Naive thymus-derived CD8-positive, alpha-beta T cell (primary cell): ENCODE measurements at regions not wholly inside any gene's neighbourhood (a gene's known extent, or its start where the extent isn't known, plus 50 kb on each side); places are given as distances from the start of the nearest gene placed in this dataset.

Experiments
- ATAC-seq, 2 donors: fragments of 150-1000 bp; cut with Tn5 transposase in 1 of 2; sonication (Bioruptor Pico), chemical (Tn5 transposase) in 1 of 2; 1 replicate in 1 of 2; 2 replicates in 1 of 2; pipeline ENCODE4 v1.10.0; 2021; ENCODE audit warnings: mild to moderate bottlenecking in 2 of 2, moderate library complexity in 2 of 2
- POLR2A ChIA-PET: fragments of 350-600 bp; sonication (Branson Sonifier 250); formaldehyde crosslinking; loops from one replicate; lab custom pipeline; 2021; ENCODE audit warnings: antibody characterized with exemption; lab: Charles Lee
- DNase-seq, 10 donors: peaks; one replicate each; pipeline versions ENCODE4 v3.0.0 to v3.0.0-alpha.2; 2020 to 2022
- H3K27ac Mint-ChIP-seq, 10 donors: one replicate each; pipeline ENCODE4 v1.8.0; 2020 to 2022; ENCODE audit warnings: mild to moderate bottlenecking in 10 of 10, mixed read lengths in 10 of 10, moderate library complexity in 4 of 10, inconsistent platforms in 1 of 10
- H3K27me3 Mint-ChIP-seq, 5 donors: one replicate each; pipeline ENCODE4 v1.8.0; 2021 to 2022; ENCODE audit warnings: mixed read lengths in 5 of 5
- H3K36me3 Mint-ChIP-seq, 3 donors: one replicate each; pipeline ENCODE4 v1.8.0; 2020 to 2022; ENCODE audit warnings: mixed read lengths in 3 of 3, mild to moderate bottlenecking in 2 of 3, inconsistent platforms in 1 of 3
- H3K4me1 Mint-ChIP-seq, 4 donors: one replicate each; pipeline ENCODE4 v1.8.0; 2021 to 2022; ENCODE audit warnings: mixed read lengths in 4 of 4
- H3K4me3 Mint-ChIP-seq, 10 donors: one replicate each; pipeline ENCODE4 v1.8.0; 2020 to 2022; ENCODE audit warnings: mild to moderate bottlenecking in 10 of 10, mixed read lengths in 10 of 10, moderate library complexity in 6 of 10, inconsistent platforms in 1 of 10
- H3K9me3 Mint-ChIP-seq, 9 donors: one replicate each; pipeline ENCODE4 v1.8.0; 2020 to 2022; ENCODE audit warnings: mixed read lengths in 9 of 9, mild to moderate bottlenecking in 3 of 9, inconsistent platforms in 1 of 9, moderate library complexity in 1 of 9

- Mint-ChIP-seq H3K27ac (peak overlapping the region; percentile 45 to 98 (median 84)), H3K4me1 (peaks cover 11 to 37% (median 30%) of the 10 kb centered on the region in 4 donors), H3K9me3 (no peaks in the 10 kb centered on the region), H3K27me3 (no peaks in the 10 kb centered on the region), H3K36me3 (peaks cover 2 to 35% (median 4%) of the 10 kb centered on the region in 3 donors), H3K4me3 (peak overlapping the region in 2 of 10 donors; percentile 25 to 71)
- ATAC-seq (no peak), DNase-seq (no peak)
- POLR2A ChIA-PET, result interaction anchor here (2.2 kb wide), 1 partner anchor 646 kb away, joined by 7 read pairs; the partner anchor contains the start of gene KLF5
Observed at GRCh38 chr13:73704587-73704986, 429.6 kb downstream of the KLF12 start.

GRCh38 chr13:73703606-73704005 is 430.6 kb downstream of the KLF12 start:
- Mint-ChIP-seq H3K36me3 (peaks cover 4 to 35% (median 5%) of the 10 kb centered on the region in 3 donors), H3K9me3 (no peaks in the 10 kb centered on the region), H3K4me3 (peak overlapping the region in 5 of 10 donors; percentile 16 to 71 (median 46)), H3K4me1 (peaks cover 13 to 43% (median 37%) of the 10 kb centered on the region in 4 donors), H3K27me3 (no peaks in the 10 kb centered on the region), H3K27ac (peak overlapping the region in 9 of 10 donors; percentile 14 to 98 (median 96))
- no peak for DNase-seq
- no peak for ATAC-seq
- POLR2A ChIA-PET, result interaction anchor here (1.0 to 2.2 kb wide), 3 partner anchors 39 to 645 kb away, joined by 3 to 7 read pairs (median 5); partner anchors contain the start of gene KLF5

DNA sequence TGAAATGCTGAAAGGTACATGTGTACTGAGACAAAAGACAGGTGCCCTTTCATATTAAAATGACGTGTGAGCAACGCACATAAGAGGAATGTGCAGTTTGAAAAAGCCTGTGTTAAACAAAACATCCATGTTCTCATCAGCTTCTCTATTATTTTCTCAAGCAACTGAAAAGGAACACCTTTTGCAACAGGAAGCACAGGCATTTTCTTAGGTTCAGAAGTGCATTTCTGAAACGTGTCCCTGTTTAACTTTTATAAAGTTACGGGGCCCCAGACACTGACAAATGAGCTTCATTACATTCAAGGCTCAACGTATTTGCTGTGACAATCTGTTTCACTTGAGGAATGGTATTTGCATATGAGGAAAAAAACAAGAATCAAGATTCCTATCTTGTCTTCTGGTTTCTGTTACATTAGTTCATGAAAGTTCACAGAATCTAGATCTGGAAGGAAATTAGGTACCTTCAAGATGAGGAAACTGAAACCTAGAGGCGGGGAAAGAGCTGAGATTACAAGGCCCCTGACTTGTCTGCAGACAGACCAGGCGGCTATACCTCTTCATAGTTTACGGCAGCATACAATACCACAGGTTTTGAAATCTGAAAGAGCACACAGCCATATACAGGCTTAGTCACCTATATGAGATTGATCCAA is 431.7 kb downstream of the KLF12 start:
- peak overlapping the region; percentile 87 to 98 (median 96) for H3K27ac Mint-ChIP-seq
- H3K9me3 Mint-ChIP-seq, result no peaks in the 10 kb centered on the region
- ATAC-seq, result peak; percentile 87 to 94
- H3K36me3 Mint-ChIP-seq, result peaks cover 5 to 33% (median 8%) of the 10 kb centered on the region in 3 donors
- peaks cover 16 to 46% (median 40%) of the 10 kb centered on the region in 4 donors for H3K4me1 Mint-ChIP-seq
- H3K27me3 Mint-ChIP-seq, result no peaks in the 10 kb centered on the region
- DNase-seq, result peak in 7 of 10 donors; percentile 19 to 72 (median 60)
- POLR2A ChIA-PET, result interaction anchor here (1.6 to 2.2 kb wide), 2 partner anchors 63 to 644 kb away, joined by 5 to 7 read pairs; partner anchors contain the start of gene KLF5
- peak overlapping the region; percentile 60 to 87 (median 78) for H3K4me3 Mint-ChIP-seq

DNA sequence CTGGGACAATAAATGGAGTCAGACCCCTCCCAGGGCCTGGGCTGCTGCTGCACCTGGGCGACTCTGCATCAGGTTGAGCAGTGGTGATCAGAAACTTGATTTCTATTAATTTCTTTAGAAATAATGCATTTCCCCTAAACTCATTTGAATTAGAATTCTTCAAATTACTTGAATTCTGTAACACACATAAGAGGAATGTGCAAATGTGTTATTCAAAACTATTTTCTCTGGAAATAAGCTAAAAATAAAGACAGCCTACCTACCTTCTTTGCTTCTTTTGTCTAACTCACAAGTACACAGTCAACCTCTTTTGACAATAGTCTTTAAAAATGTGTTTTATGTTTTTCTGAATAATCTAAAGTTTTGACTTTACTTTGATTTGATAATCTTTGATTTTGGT is 433.0 kb downstream of the KLF12 start:
- peaks cover 5 to 34% (median 10%) of the 10 kb centered on the region in 3 donors for H3K36me3 Mint-ChIP-seq
- POLR2A ChIA-PET, result no interaction called here

GRCh38 chr13:73698859-73699258 is 435.3 kb downstream of the KLF12 start:
- no peak for DNase-seq
- peak overlapping the region in 4 of 10 donors; percentile 25 to 89 (median 30) for H3K27ac Mint-ChIP-seq
- peak overlapping the region in 1 of 10 donors; percentile 33 for H3K4me3 Mint-ChIP-seq
- H3K36me3 Mint-ChIP-seq, result peaks cover 11 to 48% (median 28%) of the 10 kb centered on the region in 3 donors
- no peaks in the 10 kb centered on the region for H3K27me3 Mint-ChIP-seq
- no peak for ATAC-seq
- no peaks in the 10 kb centered on the region for H3K9me3 Mint-ChIP-seq
- POLR2A ChIA-PET, result no interaction called here
- peaks cover 10 to 39% (median 33%) of the 10 kb centered on the region in 4 donors for H3K4me1 Mint-ChIP-seq

More for the DNA sequence above, 433.0 kb downstream of the KLF12 start:
- H3K4me1 Mint-ChIP-seq, result peaks cover 17 to 48% (median 41%) of the 10 kb centered on the region in 4 donors
- no peaks in the 10 kb centered on the region for H3K27me3 Mint-ChIP-seq
- no peak overlapping the region for H3K4me3 Mint-ChIP-seq
- DNase-seq (no peak), ATAC-seq (no peak)
- no peaks in the 10 kb centered on the region for H3K9me3 Mint-ChIP-seq
- peak overlapping the region in 7 of 10 donors; percentile 73 to 98 (median 96) for H3K27ac Mint-ChIP-seq

GRCh38 chr13:73697166-73697565 is 437.0 kb downstream of the KLF12 start:
- peaks cover 11 to 62% (median 41%) of the 10 kb centered on the region in 3 donors for H3K36me3 Mint-ChIP-seq
- ATAC-seq, result no peak
- H3K4me3 Mint-ChIP-seq, result no peak overlapping the region
- no peaks in the 10 kb centered on the region for H3K9me3 Mint-ChIP-seq
- H3K27me3 Mint-ChIP-seq, result no peaks in the 10 kb centered on the region
- POLR2A ChIA-PET, result interaction anchor here (0.6 kb wide), 1 partner anchor 112 kb away, joined by 3 read pairs; no protein-coding TSS in a partner anchor
- no peak for DNase-seq
- peak overlapping the region in 3 of 10 donors; percentile 47 to 89 (median 88) for H3K27ac Mint-ChIP-seq
- peaks cover 8 to 24% (median 20%) of the 10 kb centered on the region in 4 donors for H3K4me1 Mint-ChIP-seq

DNA sequence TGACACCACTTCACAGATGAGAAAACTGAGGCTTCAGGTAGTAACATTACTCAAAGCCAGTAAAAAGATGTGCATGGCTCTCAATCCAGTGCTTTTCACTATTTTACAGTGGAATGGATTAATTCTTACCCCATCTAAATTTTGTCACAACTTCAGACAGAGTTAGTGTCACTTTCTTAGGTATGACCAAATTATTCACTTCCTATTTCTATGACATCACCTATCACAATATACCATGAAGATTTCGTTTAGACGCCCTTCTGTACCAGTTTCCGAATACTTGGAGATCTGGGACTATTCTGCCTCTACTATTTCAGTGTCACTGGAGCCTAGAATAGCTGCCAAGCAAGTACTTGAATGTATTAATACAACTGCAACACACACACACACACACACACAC is 437.5 kb downstream of the KLF12 start:
- Mint-ChIP-seq H3K4me3 (no peak overlapping the region), H3K9me3 (no peaks in the 10 kb centered on the region), H3K27me3 (no peaks in the 10 kb centered on the region), H3K36me3 (peaks cover 11 to 66% (median 44%) of the 10 kb centered on the region in 3 donors), H3K4me1 (peaks cover 8 to 20% (median 17%) of the 10 kb centered on the region in 4 donors), H3K27ac (peak overlapping the region in 1 of 10 donors; percentile 88)
- POLR2A ChIA-PET, result no interaction called here
- ATAC-seq (no peak), DNase-seq (no peak)

DNA sequence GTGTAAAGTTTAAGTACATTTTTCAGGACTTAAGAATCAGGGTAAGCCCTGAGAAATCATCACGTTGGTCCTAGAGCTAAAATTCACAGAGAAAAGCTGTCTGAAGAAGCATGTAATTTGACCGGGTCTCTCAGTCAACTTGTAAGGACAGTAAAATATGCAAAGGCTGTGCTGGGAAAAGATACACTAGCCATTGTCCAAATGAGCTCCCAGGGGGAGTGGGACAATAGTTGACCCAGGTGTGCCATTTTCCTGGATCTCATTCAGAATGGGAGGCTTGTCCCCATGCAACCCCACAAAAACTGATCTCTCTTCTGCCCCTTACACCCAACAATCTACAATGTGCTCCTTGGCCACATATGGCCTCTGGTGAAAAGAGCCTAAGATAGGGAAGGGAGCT is 437.9 kb downstream of the KLF12 start:
- DNase-seq (no peak), ATAC-seq (no peak)
- Mint-ChIP-seq H3K27ac (no peak overlapping the region), H3K4me3 (no peak overlapping the region), H3K36me3 (peaks cover 11 to 71% (median 44%) of the 10 kb centered on the region in 3 donors), H3K4me1 (peaks cover 8 to 17% (median 16%) of the 10 kb centered on the region in 4 donors), H3K9me3 (no peaks in the 10 kb centered on the region), H3K27me3 (no peaks in the 10 kb centered on the region)
- POLR2A ChIA-PET, result no interaction called here

DNA sequence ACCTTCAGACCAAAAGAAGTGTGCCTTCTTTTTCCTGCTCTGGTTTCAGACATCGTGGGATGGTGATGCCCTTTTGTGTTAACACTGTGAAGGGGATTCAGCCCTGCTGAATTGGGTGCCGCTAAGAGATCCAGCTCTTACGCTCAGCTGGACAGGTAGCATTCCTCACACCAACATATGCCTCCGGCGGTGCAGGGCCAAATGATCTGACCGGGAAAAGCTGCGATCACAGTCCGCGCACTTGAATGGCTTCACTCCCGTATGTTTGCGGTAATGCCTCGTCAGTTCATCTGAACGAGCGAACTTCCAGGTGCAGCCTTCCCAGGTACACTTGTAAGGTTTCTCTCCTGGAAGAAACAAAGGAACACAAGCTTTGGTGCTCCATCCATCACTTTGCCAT is 438.9 kb downstream of the KLF12 start:
- Mint-ChIP-seq H3K9me3 (no peaks in the 10 kb centered on the region), H3K4me3 (no peak overlapping the region), H3K36me3 (peaks cover 11 to 76% (median 47%) of the 10 kb centered on the region in 3 donors), H3K27ac (no peak overlapping the region), H3K27me3 (no peaks in the 10 kb centered on the region), H3K4me1 (peaks cover 10 to 16% (median 15%) of the 10 kb centered on the region in 4 donors)
- ATAC-seq (no peak), DNase-seq (no peak)
- POLR2A ChIA-PET, result no interaction called here

- Mint-ChIP-seq H3K27ac (peak overlapping the region in 3 of 10 donors; percentile 11 to 21 (median 13)), H3K27me3 (no peaks in the 10 kb centered on the region), H3K36me3 (peaks cover 6 to 91% (median 57%) of the 10 kb centered on the region in 3 donors), H3K4me1 (peaks cover 6 to 11% (median 8%) of the 10 kb centered on the region in 4 donors), H3K9me3 (no peaks in the 10 kb centered on the region), H3K4me3 (no peak overlapping the region)
- no peak for DNase-seq
- no peak for ATAC-seq
- POLR2A ChIA-PET, result no interaction called here
Observed at GRCh38 chr13:73693215-73693614, 441.0 kb downstream of the KLF12 start.

GRCh38 chr13:73691891-73692290 is 442.3 kb downstream of the KLF12 start:
- peaks cover 6 to 93% (median 56%) of the 10 kb centered on the region in 3 donors for H3K36me3 Mint-ChIP-seq
- peaks cover 0 to 5% (median 1%) of the 10 kb centered on the region in 4 donors for H3K4me1 Mint-ChIP-seq
- H3K9me3 Mint-ChIP-seq, result no peaks in the 10 kb centered on the region
- H3K4me3 Mint-ChIP-seq, result no peak overlapping the region
- no peaks in the 10 kb centered on the region for H3K27me3 Mint-ChIP-seq
- DNase-seq, result no peak
- POLR2A ChIA-PET, result no interaction called here
- H3K27ac Mint-ChIP-seq, result no peak overlapping the region
- no peak for ATAC-seq

- no peaks in the 10 kb centered on the region for H3K9me3 Mint-ChIP-seq
- H3K4me1 Mint-ChIP-seq, result peaks cover 0 to 4% (median 2%) of the 10 kb centered on the region in 4 donors
- H3K27me3 Mint-ChIP-seq, result no peaks in the 10 kb centered on the region
- H3K36me3 Mint-ChIP-seq, result peaks cover 5 to 70% (median 45%) of the 10 kb centered on the region in 3 donors
- DNase-seq, result no peak
- no peak for ATAC-seq
- POLR2A ChIA-PET, result no interaction called here
- no peak overlapping the region for H3K4me3 Mint-ChIP-seq
- H3K27ac Mint-ChIP-seq, result no peak overlapping the region
Observed at GRCh38 chr13:73687929-73688328, 446.3 kb downstream of the KLF12 start.

DNA sequence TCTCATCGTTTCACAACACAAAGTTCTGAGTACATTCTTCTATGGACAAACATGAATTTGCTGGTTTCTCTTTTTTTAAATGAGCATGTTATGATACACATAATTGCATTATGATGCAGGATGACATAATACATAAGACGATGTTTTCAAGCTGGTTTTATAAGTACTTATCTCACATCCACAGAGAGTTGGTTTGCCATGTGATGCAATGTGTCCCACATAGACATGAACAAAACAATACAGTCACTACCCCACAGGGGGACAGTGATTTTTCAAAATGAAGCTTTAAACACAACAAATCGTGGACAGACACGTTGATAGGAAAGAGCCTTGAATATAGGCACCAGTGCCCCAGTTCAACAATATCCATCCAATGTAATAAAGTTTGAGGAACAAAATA is 447.1 kb downstream of the KLF12 start:
- DNase-seq (no peak), ATAC-seq (no peak)
- Mint-ChIP-seq H3K36me3 (peaks cover 9 to 61% (median 44%) of the 10 kb centered on the region in 3 donors), H3K4me1 (peaks cover 0 to 3% (median under 1%) of the 10 kb centered on the region in 4 donors), H3K27ac (peak overlapping the region in 1 of 10 donors; percentile 15), H3K4me3 (no peak overlapping the region), H3K27me3 (no peaks in the 10 kb centered on the region), H3K9me3 (no peaks in the 10 kb centered on the region)
- POLR2A ChIA-PET, result no interaction called here
